T1000 (cell line): ENCODE measurements at regions not wholly inside any gene's neighbourhood (a gene's known extent, or its start where the extent isn't known, plus 50 kb on each side); places are given as distances from the start of the nearest gene placed in this dataset.

Experiments
- DNase-seq: peaks from one replicate; lab custom pipeline; 2025; ENCODE audit warnings: mixed read lengths; lab: John Stamatoyannopoulos, UW

DNA sequence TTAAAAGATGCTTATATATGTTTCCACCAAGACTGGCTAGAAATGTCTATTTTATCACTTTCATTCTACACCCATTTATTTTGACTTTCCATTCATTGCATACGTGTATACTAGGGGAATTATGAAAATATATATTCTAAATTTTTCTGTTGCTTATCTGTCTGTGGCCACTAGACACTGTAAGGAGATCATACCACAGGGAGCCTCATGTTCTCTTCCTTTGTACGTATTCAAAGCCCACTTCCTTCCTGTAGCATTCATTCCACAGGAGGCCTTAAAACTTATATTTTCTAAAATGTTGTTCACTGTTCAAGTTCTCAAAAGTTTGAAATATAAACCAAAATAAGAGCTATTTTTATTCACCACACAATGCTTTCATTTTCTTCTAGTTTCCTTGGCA lies 1848.9 kb upstream of the TENM3 start:
- DNase-seq, result no peak

DNA sequence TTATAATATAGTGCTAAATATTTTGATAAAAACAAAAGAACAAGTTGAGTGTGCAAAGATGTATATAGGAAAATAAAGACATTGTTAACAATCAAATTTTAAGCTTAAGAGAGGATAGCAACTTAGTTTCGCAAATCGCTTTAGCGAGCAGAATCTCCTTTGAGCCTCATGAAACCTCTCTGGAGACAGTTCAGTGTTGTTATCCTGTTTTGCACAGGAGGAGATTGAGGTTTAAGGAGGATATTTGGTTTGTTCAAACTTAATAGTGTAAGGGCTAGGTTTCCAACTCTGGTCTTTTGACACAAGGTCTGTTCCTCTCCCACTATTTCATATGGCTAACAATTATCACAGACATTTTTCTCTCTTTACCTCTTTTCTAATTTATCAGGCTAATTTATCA lies 1848.5 kb upstream of the TENM3 start:
- DNase-seq, result no peak

DNA sequence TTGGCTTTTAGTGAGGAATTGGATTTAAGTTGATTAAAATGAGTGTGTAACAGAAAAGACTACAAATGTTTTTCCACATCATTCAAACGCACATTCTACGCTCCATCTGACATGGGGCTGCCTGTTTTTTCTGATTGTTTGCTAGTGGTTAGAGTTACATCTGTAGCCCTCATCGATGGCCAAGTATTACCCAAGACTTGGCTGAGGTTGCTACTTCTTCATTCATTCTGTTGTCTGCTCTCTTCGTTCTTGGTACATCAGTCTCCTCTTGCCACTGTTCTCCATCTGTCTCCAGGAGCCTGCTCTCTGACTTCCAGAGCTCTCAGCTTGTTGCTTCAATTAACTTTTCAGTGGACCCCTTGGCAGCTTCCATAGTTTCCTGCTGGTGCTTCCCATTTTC lies 1844.6 kb upstream of the TENM3 start:
- DNase-seq, result no peak

DNA sequence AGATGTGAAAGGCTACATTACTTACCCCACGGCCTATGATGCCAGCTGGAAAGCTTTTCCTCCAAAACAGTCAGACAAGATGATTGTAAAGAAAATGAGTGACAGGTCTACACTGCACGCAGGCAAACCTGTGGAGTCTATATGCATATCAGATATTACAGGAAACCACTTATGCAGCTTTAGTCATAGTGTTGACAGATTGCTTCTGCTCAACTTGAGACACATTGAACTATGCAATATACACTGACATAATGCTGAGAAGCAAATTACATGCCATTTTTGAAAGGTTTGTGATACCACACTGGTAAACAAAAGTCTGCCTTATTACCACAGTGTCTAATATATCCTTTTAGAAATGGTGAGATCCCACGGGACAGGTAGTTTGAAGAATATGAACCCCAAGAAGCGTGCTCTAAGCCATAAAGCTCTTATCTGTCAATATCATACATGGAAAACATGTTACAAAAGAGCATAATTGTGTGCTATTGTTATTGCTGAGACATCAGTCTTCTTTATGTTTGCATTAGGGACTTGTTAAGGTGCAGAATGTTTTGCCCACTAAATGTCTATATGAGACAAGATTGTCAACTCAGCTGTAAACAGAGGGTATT lies 1835.8 kb upstream of the TENM3 start:
- no peak for DNase-seq

DNA sequence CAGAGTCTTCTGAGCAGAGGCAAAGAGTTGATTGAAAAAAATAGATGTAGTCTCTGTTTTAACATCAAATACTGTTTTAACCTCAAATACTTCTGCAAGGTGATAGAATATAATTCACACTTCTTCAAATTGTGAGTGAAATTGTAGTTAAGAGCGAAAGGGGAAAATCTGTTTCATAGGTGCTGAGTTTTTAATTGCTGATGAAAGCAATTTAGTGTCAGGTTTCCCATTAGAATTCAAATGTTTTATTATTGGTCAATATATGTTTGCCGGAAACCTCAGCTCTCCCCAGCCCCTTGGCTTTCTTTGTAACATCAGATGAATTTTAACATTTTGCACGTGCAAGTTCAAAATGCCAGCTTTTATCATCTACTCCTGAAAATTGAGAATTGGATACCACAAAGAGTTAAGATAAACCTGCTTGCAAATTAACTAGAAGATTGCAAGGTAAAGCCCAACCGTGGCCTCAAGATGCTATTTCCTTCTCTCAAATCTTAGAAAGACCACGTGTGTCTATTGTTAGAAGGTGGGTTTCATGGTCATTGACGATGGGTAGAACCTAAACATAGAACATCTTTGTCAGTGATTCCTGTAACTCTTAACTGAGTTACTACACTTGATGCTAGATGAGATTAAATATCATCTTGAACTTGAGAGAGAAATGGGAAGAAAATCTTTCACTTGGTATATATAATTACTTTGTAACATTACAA lies 1824.2 kb upstream of the TENM3 start:
- no peak for DNase-seq

DNA sequence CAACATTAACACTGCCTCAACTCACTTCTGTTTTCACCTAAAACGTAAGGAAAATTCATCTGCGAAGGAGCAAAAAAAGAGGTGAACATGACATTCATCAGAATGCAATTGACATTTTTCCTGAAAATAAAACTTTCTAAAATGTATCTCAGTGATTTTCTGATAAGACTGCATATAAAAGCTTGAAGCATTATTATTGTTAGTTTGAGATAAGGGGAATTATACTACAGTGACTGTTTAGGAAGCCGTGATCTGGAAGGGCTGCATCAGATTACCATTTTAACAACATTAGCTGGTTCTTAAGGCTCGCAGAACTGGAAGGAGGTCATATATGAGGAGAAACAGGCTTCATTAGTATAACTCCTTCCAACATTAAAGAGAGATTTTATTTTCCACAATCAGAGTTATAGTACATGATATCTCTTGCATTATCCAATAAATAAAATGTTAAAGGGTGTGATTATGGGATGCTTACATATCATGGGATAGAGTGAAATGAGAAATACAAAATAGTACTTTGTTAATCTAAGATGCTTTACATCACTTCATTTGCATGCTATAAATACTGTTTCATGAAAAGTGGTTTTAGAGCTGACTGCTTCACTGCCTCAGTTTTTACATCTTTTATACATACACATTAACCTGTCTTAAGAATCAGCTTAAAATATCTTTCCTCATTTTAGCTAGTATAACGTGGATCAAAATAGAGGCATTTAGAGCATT lies 1820.1 kb upstream of the TENM3 start:
- DNase-seq, result no peak

DNA sequence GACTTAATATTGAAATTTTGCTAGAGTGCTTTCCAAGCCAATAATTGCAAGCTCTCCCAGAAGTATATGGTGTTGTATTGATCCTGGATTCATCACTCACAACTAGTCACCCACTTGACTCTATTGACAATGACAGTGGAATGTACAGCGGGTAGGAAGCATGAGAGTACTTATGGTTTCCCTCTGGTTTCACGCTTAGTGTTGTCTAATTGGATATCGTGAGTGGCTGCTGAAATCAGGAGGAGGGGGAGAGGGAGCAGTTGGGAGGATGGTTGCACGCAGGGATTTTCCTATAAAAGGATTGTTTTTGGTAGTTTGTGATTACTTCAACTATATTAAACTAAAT lies 1819.5 kb upstream of the TENM3 start:
- DNase-seq, result no peak

DNA sequence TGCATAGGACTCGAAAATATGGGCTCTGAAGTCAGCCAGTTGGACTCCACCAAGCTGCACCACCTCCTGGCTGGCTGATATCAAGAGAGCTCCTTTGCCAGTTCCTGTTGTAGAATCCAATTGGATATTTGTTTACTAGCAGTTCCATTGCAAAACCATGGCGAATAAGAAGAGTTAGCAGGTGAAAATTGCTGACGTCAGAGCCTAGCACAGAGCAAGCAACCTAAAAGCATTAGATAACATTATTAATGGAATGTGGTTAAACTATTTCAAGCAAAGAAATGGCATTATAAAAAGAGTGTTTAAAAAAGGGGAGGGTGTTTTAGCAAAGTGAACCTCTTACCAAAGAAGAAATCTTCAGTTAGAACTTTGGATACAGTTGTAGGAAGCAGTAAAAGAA lies 1816.3 kb upstream of the TENM3 start:
- DNase-seq, result no peak

DNA sequence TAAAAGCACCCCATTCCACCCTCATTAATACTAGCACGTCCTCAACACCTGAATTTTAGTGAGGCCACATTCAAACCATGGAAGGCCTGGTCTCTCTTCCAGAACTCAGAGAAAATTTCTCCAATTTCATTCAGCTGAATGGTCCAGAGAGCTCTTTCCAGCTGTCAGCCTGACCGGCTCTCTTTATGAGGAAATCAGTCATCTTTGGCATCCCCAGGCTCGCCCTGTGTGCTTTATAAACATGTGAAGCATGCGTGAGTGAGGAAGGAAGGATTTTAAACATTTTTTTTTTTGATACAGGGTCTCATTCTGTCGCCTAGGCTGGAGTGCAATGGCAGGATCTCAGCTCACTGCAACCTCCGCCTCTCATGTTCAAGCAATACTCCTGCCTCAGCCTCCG lies 1812.9 kb upstream of the TENM3 start:
- no peak for DNase-seq

DNA sequence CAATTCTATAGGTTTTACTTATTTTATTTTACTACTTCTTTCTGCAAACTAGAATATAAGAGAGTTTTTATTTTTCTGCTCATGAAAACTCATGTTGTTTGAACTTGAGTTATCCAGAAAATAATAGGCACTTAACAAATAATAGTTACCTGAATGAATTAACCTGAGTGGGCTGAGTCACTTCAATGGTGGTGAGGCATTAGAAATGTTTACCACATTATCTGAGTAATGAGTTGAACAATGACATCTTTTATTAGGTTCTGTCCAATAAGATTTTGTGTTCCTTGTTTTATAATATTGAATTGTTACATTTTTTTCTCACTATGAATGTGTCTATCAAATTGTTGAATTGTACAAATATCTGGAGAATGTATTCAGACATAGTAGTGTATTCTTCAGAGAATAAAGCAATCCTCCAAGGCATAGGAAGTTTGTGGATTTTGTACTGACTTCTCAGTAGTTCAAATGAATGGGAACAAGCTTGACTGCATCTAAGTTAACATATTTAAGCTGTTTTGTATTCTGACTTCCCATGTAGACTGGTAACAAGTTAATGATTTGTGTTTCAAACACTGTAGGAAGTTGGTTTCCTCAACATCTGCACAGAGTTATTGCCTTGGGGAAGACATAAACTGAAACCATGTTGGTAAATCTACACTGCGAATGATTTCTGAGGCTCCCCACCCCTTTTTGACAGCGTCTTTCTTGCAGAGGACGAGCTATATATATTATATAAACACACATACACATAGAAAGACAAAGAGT lies 1808.9 kb upstream of the TENM3 start:
- no peak for DNase-seq

DNA sequence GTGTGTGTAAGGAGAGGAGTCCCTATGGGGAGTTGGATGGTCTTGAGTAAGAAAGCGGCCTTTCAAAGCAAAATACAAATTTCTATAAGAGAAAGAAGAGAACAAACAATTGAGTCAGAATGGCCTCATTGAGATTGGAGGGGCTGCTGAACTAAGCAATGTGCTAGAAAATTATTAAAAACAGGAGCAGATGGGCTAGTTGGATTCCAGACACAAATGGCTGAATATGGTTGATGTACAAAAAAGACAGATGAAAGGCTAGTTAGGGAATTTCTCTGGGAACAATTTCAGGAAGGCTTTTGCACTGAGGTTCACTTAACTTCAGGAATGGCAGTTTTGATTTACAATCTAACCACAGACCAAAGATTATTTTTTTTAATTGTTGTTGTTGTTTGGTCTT lies 1806.8 kb upstream of the TENM3 start:
- DNase-seq, result no peak

DNA sequence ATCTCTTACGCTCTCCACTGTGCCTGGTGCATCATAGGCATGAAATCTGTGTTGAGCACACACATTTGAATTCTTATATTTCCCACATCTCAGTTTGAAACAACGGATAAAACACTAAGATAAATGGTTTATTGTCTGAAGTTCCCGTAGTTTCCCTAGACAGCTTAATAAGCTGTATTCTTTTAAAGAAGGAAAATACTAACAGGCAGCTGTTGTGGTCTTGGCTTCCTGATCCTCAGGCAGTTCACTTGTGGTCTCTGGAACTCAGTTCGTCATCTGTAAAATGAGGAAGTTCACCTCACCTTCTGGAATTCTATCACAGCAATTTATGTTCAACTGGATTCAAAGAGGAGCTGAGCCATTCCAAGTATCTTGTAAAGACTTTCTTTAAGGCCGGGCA lies 1805.6 kb upstream of the TENM3 start:
- no peak for DNase-seq

DNA sequence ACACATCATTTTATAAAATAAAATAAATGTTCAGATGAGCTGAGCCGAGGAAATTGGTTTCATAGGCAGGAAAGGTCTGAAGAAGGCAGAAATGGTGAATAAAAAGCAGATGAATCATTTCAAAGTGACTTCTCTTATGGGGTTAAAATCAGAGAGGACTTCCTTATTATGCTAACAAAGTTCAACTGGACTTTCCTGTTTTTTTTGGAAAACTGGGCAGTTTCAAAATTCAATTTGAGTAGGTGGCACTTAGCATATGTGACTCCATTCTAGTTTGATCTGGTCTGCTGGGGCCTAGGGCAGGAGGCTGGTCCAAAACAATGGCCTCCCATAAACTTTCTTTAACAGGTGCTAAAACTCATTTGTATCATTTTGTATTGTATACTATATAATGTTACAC lies 1794.9 kb upstream of the TENM3 start:
- DNase-seq, result no peak

DNA sequence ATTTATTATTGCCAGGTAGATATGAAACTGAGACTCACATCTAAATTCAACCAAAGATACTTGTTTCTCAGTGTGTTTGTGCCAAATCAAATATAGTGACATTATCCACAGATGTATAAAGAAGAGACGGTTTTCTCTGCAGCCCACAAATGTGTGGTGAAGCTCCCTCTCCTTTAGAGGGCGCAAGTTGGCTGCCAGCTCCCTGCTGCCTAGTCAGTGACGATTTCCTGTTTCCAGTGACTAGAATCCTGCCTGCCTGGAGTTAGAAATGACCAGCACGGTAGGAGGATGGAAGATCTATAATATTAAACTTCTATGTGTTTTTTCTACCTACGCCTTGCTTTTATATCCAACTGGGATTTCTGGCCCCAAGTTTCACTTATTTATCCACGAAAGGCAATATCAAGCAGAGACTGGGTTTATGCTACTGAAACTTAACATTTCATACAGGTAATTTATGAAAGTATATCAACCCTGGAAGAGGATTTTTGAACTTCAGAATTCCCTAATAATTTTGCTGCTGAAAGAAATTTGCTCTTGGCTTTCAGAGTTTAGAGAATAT lies 1793.7 kb upstream of the TENM3 start:
- no peak for DNase-seq

DNA sequence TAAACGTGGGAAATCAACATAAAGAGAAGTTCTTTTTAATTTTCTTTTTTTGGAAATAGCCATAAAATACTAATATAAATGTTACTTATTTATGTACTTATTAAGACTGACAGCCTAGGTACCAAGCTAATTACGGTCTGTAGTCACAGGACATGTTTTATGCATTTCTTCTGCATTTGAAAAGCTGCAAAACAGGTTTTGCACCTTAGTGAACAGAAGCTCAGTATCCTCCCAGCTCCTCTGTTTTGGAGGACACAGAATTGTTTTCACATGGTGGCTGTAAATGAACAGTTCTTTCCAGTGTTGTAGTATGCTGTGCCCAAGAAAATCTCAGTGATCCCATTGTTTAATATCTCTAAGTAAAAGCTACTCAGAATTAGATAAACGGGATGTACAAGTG lies 1788.0 kb upstream of the TENM3 start:
- DNase-seq, result no peak

DNA sequence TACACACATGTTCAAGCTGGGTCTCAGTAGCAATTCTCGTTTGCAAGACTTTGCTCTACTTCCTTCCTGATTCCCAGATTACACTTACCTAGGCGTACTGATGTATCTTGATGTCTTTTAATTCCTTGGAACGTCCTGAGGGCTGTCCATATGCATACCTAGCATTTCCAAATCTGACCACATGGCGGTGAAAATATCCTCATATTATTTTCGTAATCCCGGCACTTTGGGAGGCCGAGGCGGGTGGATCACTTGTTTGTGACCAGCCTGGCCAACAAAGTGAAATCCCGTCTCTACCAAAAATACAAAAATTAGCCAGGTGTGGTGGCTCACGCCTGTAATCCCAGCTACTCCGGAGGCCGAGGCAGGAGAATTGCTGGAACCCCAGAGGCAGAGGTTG lies 1786.3 kb upstream of the TENM3 start:
- no peak for DNase-seq

DNA sequence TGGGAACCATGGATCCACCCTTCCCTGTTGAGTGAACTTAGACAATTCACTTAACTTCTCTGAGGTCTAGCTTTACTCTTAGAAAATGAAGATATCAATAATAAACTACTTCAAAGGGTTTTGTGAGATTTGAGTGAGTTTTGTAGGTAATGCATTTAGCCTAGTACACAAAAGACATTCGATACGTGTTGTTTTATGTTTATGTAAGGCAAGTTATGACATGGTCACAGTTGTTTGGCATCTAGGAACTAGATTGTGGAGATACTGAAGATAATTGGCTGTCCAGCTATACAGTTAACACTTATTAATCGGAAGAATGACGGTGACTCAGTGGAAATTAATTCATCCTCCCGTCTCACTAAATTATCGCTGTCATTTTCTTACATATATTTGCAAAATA lies 1781.1 kb upstream of the TENM3 start:
- DNase-seq, result no peak

DNA sequence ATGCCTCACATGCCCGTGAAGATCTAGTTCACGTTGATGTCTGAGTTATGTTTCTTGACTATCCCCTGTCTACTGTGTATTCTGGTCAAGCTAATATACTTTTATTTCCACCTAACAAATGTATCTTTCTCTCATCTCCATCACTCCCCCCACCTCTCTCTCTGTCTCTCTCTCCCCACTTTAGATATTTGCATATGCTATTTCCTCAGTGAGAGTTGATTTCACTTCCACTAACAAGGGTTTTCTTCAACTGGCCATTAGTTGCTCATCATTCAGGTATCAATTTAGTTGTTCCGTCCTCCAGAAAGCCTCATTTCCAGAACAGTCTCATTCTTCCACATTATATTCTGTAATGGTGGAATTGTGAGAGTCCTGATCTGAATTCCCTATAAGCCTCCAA lies 1777.8 kb upstream of the TENM3 start:
- DNase-seq, result no peak

DNA sequence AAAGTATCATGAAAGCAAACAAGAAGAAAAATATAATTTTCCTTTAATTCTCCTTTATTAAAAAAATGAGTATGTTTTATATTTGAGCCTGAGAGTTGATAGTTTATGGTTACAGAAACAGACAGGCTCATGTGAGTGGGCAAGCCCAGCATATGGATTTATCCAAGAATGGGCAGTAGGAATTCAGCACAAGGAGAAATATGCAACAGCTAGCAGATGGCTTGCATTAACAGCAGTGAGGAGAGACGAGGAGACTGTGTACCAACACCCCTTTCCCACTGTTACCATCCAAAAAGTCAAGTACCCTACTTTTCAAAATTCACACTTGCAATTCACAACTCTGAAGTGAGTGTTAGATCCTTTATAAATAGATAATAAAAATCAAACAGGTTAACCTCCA lies 1760.2 kb upstream of the TENM3 start:
- DNase-seq, result no peak

DNA sequence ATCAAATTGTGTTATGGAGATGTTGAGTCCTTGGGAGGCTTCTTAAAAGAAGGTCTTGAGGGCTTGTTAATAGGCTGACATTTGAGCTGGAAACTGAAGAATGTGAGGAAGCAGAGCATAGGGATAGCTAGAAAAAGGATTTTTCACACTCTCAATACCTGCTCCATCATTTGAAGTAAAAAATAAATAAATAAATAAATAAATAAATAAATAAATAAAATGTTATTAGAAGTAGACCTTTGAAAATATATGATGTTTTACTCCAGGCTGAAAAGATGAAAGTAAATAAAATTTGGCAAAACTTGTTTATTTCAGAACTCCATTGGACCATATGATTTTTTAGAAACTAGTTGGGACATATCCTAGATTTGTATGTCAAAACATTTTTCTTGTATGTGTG lies 1757.8 kb upstream of the TENM3 start:
- DNase-seq, result no peak

DNA sequence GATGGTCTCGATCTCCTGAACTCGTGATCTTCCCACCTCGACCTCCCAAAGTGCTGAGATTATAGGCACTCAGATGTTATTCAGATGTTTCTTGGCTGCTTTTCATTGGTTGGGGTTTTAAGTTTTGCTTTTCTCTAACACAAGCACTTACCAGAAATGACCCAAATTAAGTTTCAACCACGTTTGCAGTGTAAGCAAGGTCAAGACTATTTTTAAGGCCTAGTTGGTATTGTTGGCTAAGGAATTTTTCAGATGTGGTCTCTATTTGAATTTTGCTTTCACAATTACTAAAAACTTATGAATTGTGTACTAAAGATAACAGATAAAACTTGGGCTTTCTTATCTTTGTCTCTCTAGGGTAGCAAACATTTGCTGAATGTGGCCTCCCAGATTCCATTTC lies 1756.9 kb upstream of the TENM3 start:
- no peak for DNase-seq

DNA sequence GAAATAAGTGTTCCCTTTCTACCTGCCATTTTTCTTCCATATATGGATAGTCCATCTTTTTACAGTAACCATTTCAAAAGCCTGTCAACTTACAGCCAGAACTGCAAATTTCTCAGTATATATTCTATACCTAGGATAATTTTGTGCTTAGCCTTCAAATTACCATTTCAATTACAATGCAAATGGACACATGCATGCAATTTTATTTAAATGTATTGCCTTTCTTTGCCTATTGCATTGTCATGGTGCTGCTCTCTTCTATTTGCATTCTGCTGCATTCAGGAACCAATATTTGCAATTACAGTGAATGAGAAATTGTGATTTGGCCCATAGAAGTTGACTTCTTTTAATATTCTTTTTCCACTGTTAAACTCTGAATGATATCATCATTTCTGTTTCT lies 1753.4 kb upstream of the TENM3 start:
- no peak for DNase-seq

DNA sequence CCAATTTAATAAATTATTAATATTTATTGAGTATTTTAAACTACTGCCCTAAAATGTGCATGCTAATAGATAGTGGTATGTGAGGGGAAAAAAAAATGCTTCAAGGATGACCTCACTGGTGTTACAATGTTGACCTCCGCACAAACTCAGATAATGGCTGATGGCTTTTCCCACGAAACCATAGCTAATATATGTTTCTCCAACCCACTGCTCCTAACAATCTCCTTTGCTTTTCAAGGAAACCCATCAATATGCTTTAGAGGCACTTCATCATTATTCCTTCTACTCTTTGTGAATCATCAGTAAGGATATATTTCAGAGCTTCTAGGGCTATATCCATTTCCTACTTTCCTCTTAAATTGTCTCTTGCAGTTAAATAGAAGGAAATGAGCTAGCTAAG lies 1752.0 kb upstream of the TENM3 start:
- DNase-seq, result no peak
